ENCODE measurements at regions not wholly inside any gene's neighbourhood (a gene's known extent, or its start where the extent isn't known, plus 50 kb on each side); places are given as distances from the start of the nearest gene placed in this dataset.
A peak's percentile ranks its signal among the peaks of the same experiment; 100 is the strongest.
"Not testable (repeated sequence)": the region's sequence is repeated elsewhere in the genome, so short reads cannot be mapped to it uniquely, and the experiment has no call there.

GRCh38 chrY:13756615-13757014 is 52.9 kb downstream of the TMSB4Y start:
- no peak for DNase-seq

DNA sequence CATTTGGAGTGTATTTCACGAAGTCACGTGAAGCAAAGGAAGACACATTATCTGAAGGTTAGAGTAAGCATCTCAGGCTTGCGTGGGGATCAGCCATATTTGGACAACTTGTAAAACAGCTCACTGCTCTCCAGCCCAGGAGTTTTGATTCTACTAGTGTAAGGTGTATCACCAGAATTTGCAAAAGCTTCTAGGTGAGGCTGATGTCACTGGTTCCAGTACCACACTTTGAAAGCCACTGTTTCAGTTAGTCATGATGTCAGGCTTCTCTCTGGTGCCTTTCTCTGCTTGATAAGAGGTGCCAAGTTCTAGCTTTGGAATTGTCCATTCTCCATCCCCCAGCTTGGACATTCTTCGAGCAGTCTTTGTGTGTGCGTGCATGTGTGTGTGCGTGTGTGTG is 62.3 kb downstream of the TMSB4Y start:
- no peak for DNase-seq

- DNase-seq, result no peak
These were observed 86.6 kb downstream of the TMSB4Y start for GRCh38 chrY:13790108-13790793.

GRCh38 chrY:13795067-13795466 is 91.4 kb downstream of the TMSB4Y start:
- DNase-seq, result no peak

DNA sequence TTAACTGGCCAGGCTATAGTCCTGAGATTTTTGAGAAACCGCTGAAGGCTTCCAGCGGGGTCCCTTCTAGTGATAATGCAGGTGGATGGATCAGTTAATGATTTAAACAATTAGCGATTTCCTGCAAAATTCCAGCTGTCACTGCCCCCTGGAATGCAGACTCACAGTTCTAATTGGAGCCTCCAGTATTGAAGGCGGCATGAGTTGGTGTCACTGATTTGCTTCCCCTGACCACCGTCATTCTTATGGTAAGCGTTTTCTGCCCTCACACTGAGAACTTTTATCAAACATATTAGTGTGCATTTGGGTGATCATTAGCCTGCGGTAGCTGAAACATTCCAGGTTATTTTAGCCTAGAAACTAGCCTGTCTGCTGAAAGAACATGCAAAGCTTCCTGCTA is 99.1 kb downstream of the TMSB4Y start:
- no peak for DNase-seq

- DNase-seq, result no peak
These were observed 99.7 kb downstream of the TMSB4Y start for GRCh38 chrY:13803424-13803823.

DNA sequence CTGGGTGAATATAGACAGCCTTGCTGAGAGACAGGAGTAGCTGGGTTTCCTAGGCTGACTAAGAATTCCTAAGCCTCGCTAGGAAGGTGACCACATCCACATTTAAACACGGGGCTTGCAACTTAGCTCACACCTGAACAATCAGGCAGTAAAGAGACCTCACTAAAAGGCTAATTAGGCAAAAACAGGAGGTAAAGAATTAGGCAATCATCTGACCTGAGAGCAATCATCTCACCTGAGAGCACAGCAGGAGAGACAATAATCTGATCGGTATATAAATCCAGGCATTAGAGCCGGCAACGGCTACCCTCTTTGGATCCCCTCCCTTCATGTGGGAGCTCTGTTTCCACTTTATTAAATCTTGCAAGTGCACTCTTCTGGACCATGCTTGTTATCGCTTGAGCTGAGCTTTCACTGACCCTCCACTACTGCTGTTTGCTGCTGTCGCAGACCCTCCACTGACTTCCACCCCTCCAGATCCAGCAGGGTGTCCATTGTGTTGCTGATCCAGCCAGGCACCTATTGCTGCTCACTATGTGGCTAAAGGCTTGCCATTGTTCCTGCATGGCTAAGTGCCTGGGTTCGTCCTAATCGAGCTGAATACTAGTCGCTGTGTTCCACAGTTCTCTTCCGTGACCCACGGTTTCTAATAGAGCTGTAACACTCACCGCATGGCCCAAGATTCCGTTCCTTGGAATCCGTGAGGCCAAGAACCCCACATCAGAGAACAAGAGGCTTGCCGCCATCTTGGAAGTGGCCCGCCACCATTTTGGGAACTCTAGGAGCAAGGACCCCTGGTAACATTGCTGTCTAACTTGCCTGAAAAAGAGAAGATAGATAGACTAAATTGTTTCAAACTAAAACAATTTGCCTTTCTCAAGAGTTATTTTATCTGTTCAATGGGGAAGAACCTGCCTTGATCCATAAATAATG is 100.7 kb downstream of the TMSB4Y start:
- DNase-seq, result peak in 1 of 14 donors; percentile 0

DNA sequence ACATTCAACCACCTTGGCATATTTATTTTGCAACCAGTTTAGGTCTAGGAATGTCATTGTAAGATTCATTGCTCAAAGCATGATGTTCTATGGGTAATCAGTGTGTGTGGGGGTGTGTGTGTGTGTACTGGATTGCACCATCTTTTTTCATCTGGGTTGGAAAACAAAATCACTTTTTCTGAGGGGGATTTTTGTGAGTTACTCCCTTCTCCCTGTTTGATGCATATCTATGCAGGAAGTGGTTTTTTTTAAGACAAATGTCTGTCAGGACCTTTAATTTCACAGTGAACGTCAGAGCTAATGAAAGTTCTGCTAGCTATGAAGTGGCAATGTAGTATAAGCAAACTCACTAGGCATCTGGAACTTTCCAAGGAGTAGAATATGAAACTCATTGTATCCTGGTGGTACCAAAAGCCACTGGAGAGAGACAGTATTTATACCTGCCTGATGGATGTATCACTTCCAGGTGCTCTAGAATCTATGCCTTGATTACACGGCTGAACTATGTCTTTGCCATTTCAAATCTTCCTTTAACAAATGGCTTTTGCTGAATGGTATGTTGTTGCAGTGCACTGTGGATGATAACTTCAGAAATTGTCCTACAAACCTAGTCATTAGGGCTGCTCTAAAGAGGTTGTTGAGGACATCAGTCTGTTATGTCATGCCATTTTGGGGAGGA is 101.5 kb downstream of the TMSB4Y start:
- no peak for DNase-seq

- DNase-seq, result no peak
These were observed 102.0 kb downstream of the TMSB4Y start for GRCh38 chrY:13805736-13806067.

DNA sequence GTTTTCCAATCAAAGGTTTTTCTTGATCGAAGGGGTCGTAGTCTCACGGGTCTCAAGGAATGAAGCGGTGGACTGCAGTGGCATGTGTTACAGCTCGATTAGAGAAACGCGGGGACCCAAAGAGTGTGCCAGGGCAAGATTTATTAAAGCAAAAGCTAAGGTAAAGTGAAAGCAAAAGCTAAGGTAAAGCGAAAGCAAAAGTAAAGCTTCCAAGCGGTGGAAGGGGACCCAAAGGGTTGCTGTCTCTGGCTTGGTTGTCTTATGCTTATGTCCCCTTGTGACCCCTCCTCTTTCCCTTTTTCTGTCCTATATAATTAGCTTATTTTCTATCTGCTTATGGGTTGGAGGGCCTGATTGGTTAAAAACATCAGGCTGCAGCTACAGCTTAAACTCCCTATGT is 126.4 kb downstream of the TMSB4Y start:
- no peak for DNase-seq

GRCh38 chrY:13844411-13844810 is 140.7 kb downstream of the TMSB4Y start:
- DNase-seq, result no peak

DNA sequence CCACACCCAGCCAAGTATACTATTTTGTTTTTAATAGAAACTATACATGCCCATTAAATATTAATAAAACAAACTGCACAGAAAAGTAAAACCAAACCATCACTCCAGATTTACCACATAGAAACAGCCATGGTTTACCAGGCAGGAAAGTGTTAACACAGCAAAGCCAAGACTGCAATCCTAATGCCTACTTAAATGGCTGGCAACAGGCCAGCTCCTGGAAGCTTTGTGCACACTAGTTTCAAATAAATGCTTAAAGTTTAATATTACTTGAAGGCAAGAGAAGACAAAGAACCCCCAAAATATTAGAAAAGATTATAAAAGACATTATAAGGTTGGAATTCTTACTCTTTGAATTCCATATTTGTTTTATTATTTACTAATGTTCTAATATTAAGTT is 141.0 kb downstream of the VCY start:
- no peak for DNase-seq

DNA sequence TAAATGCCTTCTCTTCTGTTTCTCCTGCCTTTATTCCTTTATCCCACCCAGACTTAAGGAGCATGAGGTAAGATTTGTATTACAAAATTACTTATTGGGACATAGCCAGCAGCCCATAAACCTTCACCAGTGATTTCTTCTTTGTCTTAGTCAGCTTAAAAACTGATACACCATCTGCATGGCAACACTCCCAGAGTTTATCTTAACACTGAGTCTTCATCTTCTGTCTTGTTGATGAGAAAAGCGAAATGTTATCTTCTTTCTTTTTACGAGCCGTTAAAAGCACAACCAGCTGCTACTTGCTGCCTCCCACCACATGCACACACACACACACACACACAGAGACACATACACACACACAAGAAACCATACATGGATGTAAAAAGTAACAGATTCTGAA is 116.7 kb downstream of the VCY start:
- no peak for DNase-seq

DNA sequence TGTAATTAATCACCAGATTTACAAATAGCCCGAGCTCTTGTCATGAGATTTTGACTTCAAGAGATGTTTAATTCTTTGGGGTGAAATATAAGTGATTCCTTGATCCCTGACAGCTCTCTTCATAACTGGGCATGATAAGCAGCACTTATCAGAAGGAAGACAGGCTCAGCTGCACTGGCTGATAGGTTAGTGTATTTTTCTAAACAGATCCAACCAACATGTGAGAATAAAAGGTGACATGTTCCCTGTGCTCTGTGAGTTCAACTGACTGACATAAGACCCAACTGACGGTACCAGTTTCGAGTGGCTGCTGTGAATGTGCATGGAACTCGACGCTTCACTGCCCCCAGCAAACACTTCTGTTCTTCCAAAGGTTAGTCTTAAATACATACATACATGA is 114.8 kb downstream of the VCY start:
- DNase-seq, result no peak

DNA sequence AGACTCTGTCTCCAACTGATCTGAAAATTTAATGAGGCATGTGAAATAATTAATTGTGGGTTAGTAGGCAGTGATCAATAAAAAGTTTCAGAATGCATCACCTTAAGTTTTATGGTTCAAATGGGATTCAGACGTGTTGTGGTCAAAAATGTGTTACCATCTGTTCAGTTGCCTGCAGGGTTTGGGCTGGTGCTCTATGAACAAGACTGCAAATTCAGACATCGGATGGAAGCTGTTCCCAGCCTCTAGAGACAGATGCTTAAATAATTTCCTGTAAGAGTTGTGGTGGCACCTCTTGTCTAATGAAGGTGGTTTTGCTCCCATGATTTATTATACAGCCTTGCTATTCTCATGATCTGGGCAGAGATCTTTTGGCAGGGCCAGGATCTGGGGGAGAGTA is 113.6 kb downstream of the VCY start:
- DNase-seq, result no peak

- DNase-seq, result no peak
These were observed 107.8 kb downstream of the VCY start for GRCh38 chrY:13878506-13878905.

DNA sequence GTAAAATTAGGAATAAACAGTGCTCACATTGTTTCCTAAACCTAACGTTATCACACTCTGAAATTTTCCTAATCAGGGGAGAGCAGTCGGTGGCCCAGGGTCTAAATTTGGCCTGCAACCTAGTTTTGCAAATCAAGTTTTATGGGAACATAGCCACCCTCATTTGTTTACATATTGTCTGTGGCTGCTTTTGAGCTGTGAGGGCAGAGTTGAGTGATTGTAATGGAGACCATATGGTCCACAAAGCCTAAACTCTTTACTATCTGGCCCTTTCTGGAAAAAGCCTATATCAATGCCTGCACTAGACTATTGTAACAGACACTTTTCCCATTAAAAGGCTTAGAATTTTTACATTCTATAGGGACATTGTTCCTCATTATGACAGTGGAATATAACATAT is 105.2 kb downstream of the VCY start:
- DNase-seq, result no peak

DNA sequence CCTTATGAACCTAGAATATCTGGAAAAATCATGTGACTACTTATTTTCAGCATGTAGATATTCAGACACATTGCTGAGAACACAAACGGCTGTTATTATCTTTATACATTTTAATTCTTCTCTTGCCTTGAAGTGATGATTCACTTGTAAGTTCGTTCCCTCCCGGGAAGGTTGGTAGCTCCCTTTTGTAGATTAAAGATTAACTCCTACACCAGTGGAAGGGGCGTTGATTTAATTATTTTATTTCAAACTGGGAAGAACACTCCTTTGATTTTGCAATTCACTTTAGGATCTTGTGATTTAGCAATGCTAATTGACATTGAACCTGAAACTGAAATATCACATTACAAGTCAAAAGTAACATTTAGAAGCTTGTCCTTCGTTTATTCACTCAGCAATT is 103.4 kb downstream of the VCY start:
- DNase-seq, result no peak

DNA sequence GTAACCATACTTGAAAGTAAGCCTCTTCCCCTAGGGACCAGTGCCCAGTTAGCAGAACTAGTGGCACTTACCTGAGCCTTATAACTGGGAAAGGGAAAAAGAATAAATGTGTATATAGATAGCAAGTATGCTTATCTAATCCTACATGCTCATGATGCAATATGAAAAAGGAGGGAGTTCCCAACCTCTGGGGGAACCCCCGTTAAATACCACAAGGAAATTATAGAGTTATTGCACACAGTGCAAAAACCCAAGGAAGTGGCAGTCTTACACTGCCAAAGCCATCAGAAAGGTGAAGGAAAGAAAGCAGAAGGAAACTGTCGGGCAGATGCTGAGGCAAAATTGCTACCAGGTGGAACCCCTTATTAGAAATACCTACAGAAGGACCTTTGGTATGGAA is 92.2 kb downstream of the VCY start:
- not testable (repeated sequence) for DNase-seq

GRCh38 chrY:13907736-13908135 is 78.5 kb downstream of the VCY start:
- DNase-seq, result no peak

- not testable (repeated sequence) for DNase-seq
These were observed 55.8 kb downstream of the VCY start for GRCh38 chrY:13930436-13930835.

Data from C1 segment of cervical spinal cord (tissue), 14 donors.